HG02938 (cell line): ENCODE measurements at regions not wholly inside any gene's neighbourhood (a gene's known extent, or its start where the extent isn't known, plus 50 kb on each side); places are given as distances from the start of the nearest gene placed in this dataset.

Experiments
- ATAC-seq: cut with Tn5 transposase; IDR thresholded peaks from one replicate; pipeline ENCODE4 v1.9.1; 2021; ENCODE audit warnings: mild to moderate bottlenecking, moderate library complexity; ENCODE audit not compliant: unreplicated experiment

- ATAC-seq: no peak
These were observed 177.2 kb upstream of the KLF14 start for GRCh38 chr7:130910949-130911944.

DNA sequence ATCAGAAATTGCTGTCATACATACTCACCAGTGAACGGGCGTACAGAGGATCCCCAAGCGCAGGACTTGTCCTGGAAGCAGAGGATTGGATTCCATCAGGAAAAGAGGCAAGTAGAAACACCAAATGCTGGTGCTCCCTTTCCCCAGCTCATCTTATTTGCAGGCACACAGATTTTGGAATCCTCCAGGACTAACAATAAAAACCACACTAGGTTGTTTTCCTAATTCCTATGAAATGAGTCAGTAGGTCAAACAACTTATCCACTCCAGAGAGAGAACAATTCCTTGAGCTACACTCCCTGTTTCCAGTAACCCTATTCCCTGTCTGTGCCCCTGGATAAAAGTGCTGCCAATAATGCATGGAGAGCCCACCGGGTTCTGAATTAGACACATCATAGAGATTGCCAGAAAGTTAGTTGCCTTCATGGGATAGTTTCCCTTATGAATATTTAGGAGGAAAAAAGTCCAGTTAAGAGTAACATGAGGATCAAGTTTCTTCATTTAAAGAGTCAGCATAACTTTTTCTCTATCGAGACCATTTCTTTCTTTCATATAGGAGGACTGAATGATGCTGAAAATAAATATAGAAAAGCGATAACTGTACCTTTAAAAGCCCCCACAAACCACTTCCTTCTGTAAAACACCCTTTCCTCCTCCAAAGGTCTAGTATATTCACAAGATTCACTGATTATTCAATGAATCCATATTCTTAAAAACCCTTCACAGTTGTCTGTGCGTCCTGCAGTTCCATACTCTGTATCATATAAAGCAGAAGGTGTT, 178.3 kb upstream of the KLF14 start:
- ATAC-seq: no peak

DNA sequence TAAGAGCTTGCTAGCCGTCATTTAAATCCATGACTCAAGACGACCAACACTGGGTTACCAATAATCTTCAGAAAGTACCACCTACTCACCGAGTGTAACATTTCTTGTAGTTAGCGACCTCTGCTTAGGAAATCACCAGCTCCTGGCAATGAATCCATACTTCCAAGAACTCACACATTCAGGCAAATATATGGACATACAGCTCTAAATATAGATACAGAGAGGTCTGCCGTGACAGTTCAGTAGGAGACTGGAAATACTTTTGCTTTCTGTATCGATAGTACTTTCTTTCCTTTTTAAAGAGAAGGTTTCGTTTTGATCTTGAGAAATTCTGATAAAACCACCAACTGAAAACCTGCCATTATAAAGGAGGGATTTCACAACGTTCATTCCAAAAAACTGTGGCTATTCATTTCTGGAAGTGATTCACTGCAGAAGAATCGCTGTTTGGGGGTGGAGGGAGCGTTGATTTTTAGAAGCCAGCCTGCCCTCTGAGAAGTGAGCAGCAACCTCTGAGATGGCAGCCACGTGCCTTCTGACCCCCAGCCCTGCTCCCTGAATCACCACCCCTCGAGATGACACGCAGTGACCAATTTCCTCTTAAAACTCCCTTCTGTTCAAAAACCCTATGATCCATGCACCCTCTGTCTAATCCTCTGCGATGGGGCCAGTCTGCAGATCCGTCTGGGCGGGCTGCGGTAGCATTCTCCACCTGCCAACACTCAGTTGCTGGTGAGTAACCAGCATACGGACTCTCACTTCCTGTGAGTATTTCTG, 179.0 kb upstream of the KLF14 start:
- peak; percentile 75 for ATAC-seq

- no peak for ATAC-seq
These were observed 179.9 kb upstream of the KLF14 start for GRCh38 chr7:130913639-130914553.

DNA sequence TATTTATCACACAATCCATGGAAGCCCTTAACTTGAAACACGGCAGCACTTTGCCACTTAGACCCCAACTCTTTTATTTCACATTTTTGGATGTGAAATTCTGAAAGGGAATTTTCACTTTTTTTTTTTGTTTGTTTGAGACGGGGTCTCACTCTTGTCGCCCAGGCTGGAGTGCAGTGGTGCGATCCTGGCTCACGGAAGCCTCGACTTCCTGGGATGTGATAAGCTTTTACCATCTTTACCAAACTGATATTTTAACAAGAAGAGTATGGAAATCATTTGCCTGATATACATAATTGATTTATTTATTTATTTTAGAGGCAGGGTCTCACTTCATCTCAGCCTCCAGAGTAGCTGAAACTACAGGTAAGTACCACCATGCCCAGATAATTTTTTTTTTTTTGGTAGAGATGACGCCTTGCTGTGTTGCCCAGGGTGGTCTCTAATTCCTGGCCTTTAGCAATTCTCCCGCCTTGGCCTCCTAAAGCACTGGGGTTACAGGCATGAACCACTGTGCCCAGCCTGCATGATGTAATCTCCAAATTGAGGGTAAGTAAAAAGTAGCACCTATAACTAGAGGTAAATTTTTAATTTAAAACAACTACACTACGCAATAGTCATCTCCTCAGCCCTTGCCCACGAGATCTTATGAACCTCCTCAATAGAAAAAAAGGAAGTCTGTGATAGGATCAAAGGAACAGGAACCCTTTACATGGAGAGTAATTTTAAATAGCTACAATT, 180.7 kb upstream of the KLF14 start:
- no peak for ATAC-seq

DNA sequence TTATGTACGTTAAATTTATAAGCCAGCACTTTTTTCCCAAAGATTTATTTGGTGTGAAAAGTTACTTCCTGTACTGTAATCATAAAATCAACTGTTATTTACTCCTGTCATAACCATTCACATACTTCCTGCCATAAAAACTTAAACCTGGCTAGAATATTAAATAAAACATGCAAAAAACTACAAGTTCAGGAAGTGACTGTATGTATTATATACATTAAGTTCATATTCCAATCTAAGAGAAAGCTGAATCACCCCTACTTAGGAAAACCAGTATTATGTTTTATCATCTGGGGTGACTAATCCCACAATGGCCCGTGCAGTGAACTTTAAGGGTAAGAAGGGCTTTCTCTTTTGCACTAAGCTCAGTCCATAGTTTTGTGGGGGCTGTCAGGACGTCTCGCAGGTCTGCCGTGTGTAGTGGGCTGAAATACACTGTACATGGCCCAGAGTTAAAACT, 183.7 kb upstream of the KLF14 start:
- no peak for ATAC-seq

GRCh38 chr7:130918129-130919052, 184.4 kb upstream of the KLF14 start:
- no peak for ATAC-seq

DNA sequence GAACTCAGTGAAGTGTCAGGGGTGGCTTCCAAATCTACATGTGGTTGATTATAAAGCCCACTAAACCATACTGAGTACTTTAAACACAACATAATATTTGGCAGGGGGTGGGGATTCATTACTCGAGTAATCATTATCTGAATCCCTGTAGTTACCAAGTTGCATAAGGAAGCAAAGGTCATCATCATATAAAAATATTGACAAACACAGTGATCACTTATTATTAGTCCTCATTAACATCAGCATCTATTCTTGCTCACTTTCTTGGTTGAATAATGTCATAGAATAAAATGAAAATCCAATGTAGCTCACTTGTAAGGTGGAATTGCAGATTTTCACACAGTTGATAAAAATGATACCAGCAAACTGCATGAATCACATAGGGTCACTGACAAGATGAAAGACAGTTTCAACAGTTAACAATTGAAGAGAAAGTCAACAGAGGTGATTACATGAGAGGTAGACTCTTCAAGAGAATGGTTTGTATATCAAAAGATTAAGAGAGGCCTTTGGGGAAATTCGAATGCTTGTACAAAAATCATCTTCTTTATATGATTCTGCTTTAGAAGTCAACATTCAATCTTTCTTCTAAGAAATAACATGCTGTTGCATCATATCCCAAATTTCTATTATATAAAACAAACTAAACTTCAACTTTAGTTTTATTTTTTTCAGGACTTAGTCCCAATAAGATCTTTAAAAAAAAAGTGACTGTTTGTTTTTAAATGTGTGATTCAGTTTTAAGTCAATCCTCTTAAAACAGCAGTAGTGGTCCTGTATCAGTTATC, 185.5 kb upstream of the KLF14 start:
- no peak for ATAC-seq

DNA sequence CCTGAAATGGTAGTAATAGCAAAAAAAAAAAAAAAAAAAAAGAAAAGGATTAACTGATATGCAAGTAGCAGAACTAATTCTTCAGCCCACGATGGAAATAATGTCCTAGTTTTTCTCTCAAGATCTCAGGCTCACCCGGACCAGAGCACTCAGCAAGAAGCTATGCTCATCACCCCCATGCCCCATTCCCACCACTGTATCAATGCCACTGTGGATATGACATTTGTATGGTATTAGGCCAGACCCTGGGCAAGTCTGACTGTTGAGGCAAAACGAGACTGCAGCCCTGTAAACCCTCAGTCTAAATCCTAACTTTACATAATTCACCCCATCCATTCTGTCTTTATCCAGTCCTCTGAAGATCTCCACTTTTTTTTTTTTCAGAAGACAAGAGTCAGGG, 186.1 kb upstream of the KLF14 start:
- ATAC-seq: no peak

DNA sequence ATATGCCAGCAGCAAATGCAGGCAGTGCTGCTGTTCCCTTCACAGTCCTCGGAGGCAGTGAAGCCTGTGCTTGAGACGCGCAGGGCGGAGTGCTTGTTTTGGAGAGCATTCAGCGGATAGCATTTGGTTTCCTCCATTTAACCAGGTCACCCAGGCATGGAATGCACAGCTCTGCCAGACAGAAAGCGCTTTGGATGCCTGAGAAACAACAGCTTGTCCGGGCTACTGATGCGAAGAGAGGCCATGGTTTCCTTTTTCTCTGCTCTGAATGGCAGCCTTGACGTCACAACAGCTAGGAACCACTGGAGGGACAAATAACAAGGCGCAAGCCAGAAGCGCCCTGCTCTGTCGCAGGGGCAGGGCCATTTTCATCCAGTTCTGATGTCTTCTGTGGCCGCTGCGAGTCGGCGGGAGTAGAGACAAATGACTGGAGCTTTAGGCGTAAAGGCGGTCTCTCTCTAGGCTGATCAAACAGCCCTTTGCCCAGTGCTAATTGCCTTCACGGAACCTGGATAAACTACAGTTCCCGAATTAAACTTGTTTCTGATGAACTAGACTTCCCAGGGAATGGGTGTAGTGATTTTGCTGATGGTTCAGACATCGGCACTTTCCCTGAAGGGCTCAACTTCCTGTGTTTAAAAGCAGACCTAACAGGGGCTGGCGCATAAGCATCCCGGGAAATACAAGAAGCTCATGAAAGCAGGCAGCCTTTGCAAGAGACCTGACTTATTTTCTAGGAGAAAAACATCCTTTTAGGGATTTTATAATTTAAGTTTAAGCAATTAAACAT, 187.6 kb upstream of the KLF14 start:
- no peak for ATAC-seq

GRCh38 chr7:130922206-130923112, 188.5 kb upstream of the KLF14 start:
- no peak for ATAC-seq

DNA sequence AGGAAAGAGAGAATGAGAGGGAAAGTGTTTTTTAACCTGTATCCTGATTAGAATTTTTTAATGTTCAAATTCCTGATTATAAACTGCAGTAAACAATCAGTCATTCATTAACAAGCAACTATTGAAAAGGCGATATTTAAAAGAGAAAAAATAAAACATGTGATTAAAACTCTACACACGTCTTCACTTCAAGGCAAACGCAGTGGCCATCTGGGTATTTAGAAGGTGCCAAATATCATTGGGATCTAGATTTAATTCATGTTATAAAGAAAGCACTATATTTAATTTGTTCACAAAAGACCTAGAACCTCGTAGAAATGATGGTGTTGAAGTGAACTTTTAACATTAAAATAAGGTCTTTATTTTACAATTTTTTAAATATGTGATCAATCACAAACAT, 189.4 kb upstream of the KLF14 start:
- no peak for ATAC-seq

DNA sequence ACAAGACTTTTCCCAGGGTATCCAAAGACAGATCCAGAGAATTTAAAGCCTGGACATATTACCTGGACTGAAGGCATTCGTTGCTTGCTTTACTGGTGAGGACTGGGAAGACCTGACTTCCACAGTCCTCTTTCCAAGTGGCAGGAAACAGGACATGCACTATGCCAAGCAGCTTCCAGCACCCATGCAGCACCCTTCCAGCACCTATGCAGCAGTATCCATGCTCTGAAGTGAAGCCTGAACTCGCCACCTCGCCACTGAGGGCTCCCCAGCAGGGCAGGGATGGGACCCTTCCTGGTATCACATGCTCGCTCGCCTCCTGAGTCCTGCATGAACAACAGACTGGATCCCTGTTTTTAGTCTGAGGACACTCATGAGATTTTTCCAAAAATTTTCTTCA, 189.9 kb upstream of the KLF14 start:
- ATAC-seq: no peak

DNA sequence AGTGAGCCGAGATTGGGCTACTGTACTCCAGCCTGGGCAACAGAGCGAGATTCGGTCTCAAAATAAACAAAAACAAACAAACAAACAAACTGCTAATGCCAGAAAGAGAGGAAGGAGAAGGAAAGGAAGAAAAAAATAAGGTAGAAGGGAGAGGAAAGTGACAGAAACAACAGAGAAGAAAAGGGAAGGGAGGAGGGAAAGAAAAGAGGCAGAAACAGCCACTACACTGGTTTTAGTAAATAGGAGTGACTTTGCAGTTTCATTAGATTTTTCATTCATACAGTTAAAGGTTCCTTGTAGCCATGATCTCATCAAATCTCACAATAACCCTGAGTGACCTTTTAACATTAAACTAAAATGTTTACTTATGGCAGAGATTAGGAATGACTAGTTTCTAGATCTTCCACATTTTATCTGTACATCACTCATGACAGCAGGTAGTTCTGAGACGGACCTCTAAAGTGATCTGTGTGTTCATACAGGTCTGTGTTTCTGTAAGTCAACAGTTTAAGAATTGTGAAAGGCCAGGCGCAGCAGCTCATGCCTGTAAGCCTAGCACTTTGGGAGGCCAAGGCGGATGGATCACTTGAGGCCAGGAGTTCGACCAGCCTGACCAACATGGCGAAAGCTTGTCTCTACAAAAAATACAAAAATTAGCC, 191.3 kb upstream of the KLF14 start:
- ATAC-seq: no peak
